ENCODE measurements at regions not wholly inside any gene's neighbourhood (a gene's known extent, or its start where the extent isn't known, plus 50 kb on each side); places are given as distances from the start of the nearest gene placed in this dataset.

DNA sequence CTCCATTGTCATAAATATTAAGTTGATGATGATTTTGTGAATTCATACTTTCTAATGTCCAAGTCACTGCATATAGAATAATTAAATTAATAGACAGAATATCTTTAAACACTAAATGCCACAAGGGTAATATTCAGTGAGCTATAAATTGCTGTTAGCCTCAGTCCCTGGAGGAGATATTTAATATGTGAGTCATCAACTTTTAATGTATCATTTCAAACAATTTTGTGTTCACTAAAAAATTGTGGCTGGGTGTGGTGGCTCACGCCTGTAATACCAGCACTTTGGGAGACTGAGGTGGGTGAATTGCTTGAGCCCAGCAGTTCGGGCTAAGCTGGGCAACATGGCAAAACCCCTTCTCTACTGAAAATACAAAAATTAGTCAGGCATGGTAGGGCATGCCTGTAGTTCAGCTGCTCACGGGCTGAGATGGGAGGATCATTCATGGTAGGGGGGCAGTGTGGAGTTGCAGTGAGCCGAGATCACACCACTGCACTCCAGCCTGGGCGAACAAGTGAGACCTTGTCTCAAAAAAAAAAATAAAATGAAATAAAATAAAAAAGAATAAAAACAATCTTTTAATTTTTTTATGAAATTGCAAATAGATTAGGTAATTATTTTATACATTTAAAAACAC, 717.3 kb upstream of the CHD1 start:
- H3K27ac ChIP-seq (ENCODE audit: insufficient read length, low read depth, low read length) = no peak overlapping the region
- H2BK20ac ChIP-seq (ENCODE audit: low read depth, low read length, poor library complexity, severe bottlenecking) = no peak overlapping the region
- no peak overlapping the region for H4K5ac ChIP-seq (ENCODE audit: insufficient read length, low read depth, low read length)
- Mint-ChIP-seq H3K36me3 (ENCODE audit: insufficient read depth in 1 of 3, low read depth in 3 of 3) (no peaks in the 10 kb centered on the region), H3K9me3 (peaks cover 0 to 3% of the 10 kb centered on the region in 2 experiments; a peak in 1 of 5 replicates), H3K27me3 (ENCODE audit: low read depth) (no peaks in the 10 kb centered on the region), H3K4me3 (no peak overlapping the region), H3K4me1 (no peaks in the 10 kb centered on the region), H3K27ac (no peak overlapping the region; a peak in 1 of 7 replicates)
- no peak overlapping the region for H3K23ac ChIP-seq (ENCODE audit: insufficient read length, low read depth, low read length)
- H3K4me2 ChIP-seq (ENCODE audit: insufficient read depth, insufficient read length, low read length) = no peak overlapping the region
- no peak overlapping the region for H3K56ac ChIP-seq (ENCODE audit: insufficient read length, low read depth, low read length)
- no peaks in the 10 kb centered on the region for H3K79me1 ChIP-seq (ENCODE audit: insufficient read depth, low read depth, low read length, poor library complexity, severe bottlenecking)
- H4K8ac ChIP-seq (replicated peaks; ENCODE audit: insufficient read length, low read depth, low read length) = no peak overlapping the region
- H2AFZ ChIP-seq (ENCODE audit: low read length) = no peak overlapping the region
- no peaks in the 10 kb centered on the region for H3K79me2 ChIP-seq (ENCODE audit: insufficient read depth, low read length)
- H2BK15ac ChIP-seq (ENCODE audit: low read depth, low read length) = no peak overlapping the region
- H2AK5ac ChIP-seq (ENCODE audit: insufficient read length, low read length) = no peak overlapping the region
- TF ChIP-seq CTCF (conservative IDR thresholded peaks at IDR 0.05) = no peak
- WGBS (ENCODE audit: extremely low coverage, insufficient read length, low lambda C conversion rate) = no CpG with 5 or more reads among the region's 5 CpGs
- no peaks in the 10 kb centered on the region for H3K9me3 ChIP-seq (ENCODE audit: control insufficient read depth, low read depth, low read length)
- H3K4ac ChIP-seq (ENCODE audit: low read depth, low read length) = no peak overlapping the region
- no peaks in the 10 kb centered on the region for H4K20me1 ChIP-seq (ENCODE audit: control insufficient read depth, insufficient read depth, insufficient read length)
- H3K14ac ChIP-seq (ENCODE audit: insufficient read depth, low read length) = no peak overlapping the region
- H3K4me1 ChIP-seq (ENCODE audit: insufficient read depth, low read length) = no peaks in the 10 kb centered on the region
- DNase-seq = no peak
- H3T11ph ChIP-seq (ENCODE audit: low read length) = no peak overlapping the region
- no peak overlapping the region for H3K9ac ChIP-seq (ENCODE audit: extremely low read depth, insufficient read length, low read length)
- no peak overlapping the region for H2BK5ac ChIP-seq (ENCODE audit: insufficient read length, low read length)
- no peak overlapping the region for H2BK120ac ChIP-seq (ENCODE audit: low read depth, low read length, poor library complexity, severe bottlenecking)
- H3K27me3 ChIP-seq (ENCODE audit: insufficient read depth, low read length) = no peaks in the 10 kb centered on the region
- H3K18ac ChIP-seq (ENCODE audit: insufficient read length, low read depth, low read length) = no peak overlapping the region
- no peak overlapping the region for H4K91ac ChIP-seq (ENCODE audit: insufficient read length, low read depth, low read length)
- no peaks in the 10 kb centered on the region for H3K23me2 ChIP-seq (ENCODE audit: insufficient read length, low read depth, low read length, poor library complexity, severe bottlenecking)
- H2BK12ac ChIP-seq (ENCODE audit: insufficient read length, low read depth, low read length) = no peak overlapping the region
